ENCODE measurements at regions not wholly inside any gene's neighbourhood (a gene's known extent, or its start where the extent isn't known, plus 50 kb on each side); places are given as distances from the start of the nearest gene placed in this dataset.

DNA sequence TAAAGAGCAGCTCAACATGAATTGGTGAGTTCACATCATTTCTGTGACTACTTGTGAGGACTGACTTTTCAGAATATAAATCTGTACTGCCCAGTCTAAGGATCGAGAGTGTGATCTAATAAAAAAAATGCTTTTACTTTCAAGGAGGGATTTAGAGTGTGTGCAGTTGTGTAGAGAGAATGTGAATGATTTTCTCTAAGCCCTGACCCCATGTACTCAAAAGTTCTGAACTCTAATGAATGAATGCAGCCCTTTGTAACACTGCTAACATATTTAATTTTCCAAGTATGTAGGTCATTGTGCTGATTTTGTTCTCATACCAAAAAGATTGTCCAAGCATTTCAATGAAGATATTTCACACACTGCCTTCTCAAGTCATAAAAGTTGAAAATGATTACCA lies 92.5 kb upstream of the STOX2 start:
- no peak for ATAC-seq
- no peak for DNase-seq (ENCODE audit: extremely low read depth in 1 of 4, low spot score in 3 of 4)
- Histone ChIP-seq H3K27me3 (ENCODE audit: control insufficient read depth in 2 of 2, insufficient read depth in 2 of 2, low read length in 2 of 2) (peaks cover 7 to 8% of the 10 kb centered on the region in 2 experiments; a peak in 4 of 5 replicates), H3K4me1 (replicated peaks in 1 of 2; ENCODE audit: control insufficient read depth in 2 of 2, insufficient read depth in 2 of 2, low read length in 2 of 2) (no peaks in the 10 kb centered on the region), H3K4me2 (ENCODE audit: insufficient read depth, low read length) (no peak overlapping the region), H4K20me1 (replicated peaks; ENCODE audit: control insufficient read depth, insufficient read depth, low read length) (no peaks in the 10 kb centered on the region), H3K9me1 (ENCODE audit: control insufficient read depth, insufficient read depth, low read length) (no peaks in the 10 kb centered on the region), H3K79me2 (ENCODE audit: control insufficient read depth, insufficient read depth, low read length) (no peaks in the 10 kb centered on the region), H3K9ac (ENCODE audit: insufficient read depth in 1 of 2, low read depth in 2 of 2, low read length in 2 of 2) (no peak overlapping the region), H3K27ac (ENCODE audit: extremely low read depth, low read depth, low read length) (no peak overlapping the region), H3K9me3 (replicated peaks; ENCODE audit: control insufficient read depth, insufficient read depth, low read depth, low read length) (no peaks in the 10 kb centered on the region), H2AFZ (ENCODE audit: low read depth, low read length) (no peak overlapping the region), H3K36me3 (ENCODE audit: control insufficient read depth, insufficient read depth, low read length) (no peaks in the 10 kb centered on the region), H3K4me3 (no peak overlapping the region)
- CTCF ChIA-PET (ENCODE audit: low intra/inter-chr PET ratio), result no interaction called here
- intact Hi-C loops (cut with micrococcal nuclease) (no loop called here), in situ Hi-C loops (cut with MboI) (no loop called here)
- no TSS peak for BruUV-seq (replicated peaks)
- 0% methylated on average over 1 of the region's 1 CpG for WGBS (ENCODE audit: insufficient coverage, low coverage, missing lambda C conversion rate)
- TF ChIP-seq, protein P1, sequence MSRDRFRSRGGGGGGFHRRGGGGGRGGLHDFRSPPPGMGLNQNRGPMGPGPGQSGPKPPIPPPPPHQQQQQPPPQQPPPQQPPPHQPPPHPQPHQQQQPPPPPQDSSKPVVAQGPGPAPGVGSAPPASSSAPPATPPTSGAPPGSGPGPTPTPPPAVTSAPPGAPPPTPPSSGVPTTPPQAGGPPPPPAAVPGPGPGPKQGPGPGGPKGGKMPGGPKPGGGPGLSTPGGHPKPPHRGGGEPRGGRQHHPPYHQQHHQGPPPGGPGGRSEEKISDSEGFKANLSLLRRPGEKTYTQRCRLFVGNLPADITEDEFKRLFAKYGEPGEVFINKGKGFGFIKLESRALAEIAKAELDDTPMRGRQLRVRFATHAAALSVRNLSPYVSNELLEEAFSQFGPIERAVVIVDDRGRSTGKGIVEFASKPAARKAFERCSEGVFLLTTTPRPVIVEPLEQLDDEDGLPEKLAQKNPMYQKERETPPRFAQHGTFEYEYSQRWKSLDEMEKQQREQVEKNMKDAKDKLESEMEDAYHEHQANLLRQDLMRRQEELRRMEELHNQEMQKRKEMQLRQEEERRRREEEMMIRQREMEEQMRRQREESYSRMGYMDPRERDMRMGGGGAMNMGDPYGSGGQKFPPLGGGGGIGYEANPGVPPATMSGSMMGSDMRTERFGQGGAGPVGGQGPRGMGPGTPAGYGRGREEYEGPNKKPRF (IDR thresholded peaks at IDR 0.05; ENCODE audit: low read depth, low read length), result no peak
- POLR2A ChIA-PET, result no interaction called here
- FAIRE-seq, result no peak

DNA sequence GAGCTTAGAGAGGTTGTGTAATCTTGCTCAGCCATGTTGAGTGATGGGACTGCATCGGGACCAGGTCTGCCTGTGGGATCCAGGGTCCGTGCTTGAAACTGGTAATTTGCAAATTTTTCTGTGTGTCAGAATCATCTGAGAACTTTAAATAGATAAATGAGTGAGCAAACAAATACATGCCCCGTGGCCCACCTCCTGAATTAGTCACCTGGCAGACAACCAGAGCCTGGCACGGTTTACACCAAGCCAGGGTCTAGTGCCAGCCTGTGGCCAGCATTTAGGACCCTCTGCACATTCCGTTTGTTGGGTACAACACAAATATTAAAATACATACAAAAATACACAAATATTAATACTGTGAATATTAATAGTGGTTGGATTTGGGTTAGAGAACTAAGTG lies 90.6 kb upstream of the STOX2 start:
- H3K79me2 ChIP-seq (ENCODE audit: control insufficient read depth, insufficient read depth, low read length), result no peaks in the 10 kb centered on the region
- DNase-seq (ENCODE audit: extremely low read depth in 1 of 4, low spot score in 3 of 4) (no peak), ATAC-seq (no peak), FAIRE-seq (no peak)
- intact Hi-C loops (cut with micrococcal nuclease), result no loop called here
- no peak overlapping the region for H3K27ac ChIP-seq (ENCODE audit: extremely low read depth, low read depth, low read length)
- no peaks in the 10 kb centered on the region for H3K9me3 ChIP-seq (replicated peaks; ENCODE audit: control insufficient read depth, insufficient read depth, low read depth, low read length)
- H2AFZ ChIP-seq (ENCODE audit: low read depth, low read length), result no peak overlapping the region
- H3K4me3 ChIP-seq, result no peak overlapping the region
- POLR2A ChIA-PET, result no interaction called here
- no peak overlapping the region for H3K9ac ChIP-seq (ENCODE audit: insufficient read depth in 1 of 2, low read depth in 2 of 2, low read length in 2 of 2)
- no peaks in the 10 kb centered on the region for H3K9me1 ChIP-seq (ENCODE audit: control insufficient read depth, insufficient read depth, low read length)
- H3K4me1 ChIP-seq (replicated peaks in 1 of 2; ENCODE audit: control insufficient read depth in 2 of 2, insufficient read depth in 2 of 2, low read length in 2 of 2), result no peaks in the 10 kb centered on the region
- peaks cover 0 to 3% of the 10 kb centered on the region in 2 experiments; a peak in 3 of 5 replicates for H3K27me3 ChIP-seq (ENCODE audit: control insufficient read depth in 2 of 2, insufficient read depth in 2 of 2, low read length in 2 of 2)
- H3K4me2 ChIP-seq (ENCODE audit: insufficient read depth, low read length), result no peak overlapping the region
- no peaks in the 10 kb centered on the region for H4K20me1 ChIP-seq (replicated peaks; ENCODE audit: control insufficient read depth, insufficient read depth, low read length)
- CTCF ChIA-PET (ENCODE audit: low intra/inter-chr PET ratio), result no interaction called here
- no peaks in the 10 kb centered on the region for H3K36me3 ChIP-seq (ENCODE audit: control insufficient read depth, insufficient read depth, low read length)
- 0% methylated on average over 5 of the region's 5 CpGs for WGBS (ENCODE audit: insufficient coverage, low coverage, missing lambda C conversion rate)
- in situ Hi-C loops (cut with MboI), result no loop called here
- BruUV-seq (replicated peaks), result no TSS peak
- TF ChIP-seq, protein P2, sequence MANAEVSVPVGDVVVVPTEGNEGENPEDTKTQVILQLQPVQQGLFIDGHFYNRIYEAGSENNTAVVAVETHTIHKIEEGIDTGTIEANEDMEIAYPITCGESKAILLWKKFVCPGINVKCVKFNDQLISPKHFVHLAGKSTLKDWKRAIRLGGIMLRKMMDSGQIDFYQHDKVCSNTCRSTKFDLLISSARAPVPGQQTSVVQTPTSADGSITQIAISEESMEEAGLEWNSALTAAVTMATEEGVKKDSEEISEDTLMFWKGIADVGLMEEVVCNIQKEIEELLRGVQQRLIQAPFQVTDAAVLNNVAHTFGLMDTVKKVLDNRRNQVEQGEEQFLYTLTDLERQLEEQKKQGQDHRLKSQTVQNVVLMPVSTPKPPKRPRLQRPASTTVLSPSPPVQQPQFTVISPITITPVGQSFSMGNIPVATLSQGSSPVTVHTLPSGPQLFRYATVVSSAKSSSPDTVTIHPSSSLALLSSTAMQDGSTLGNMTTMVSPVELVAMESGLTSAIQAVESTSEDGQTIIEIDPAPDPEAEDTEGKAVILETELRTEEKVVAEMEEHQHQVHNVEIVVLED (CRISPR knock-in tag; IDR thresholded peaks at IDR 0.05), result no peak
- no peak for TF ChIP-seq HDGF (IDR thresholded peaks at IDR 0.05)
- TF ChIP-seq SMC3 (conservative IDR thresholded peaks at IDR 0.05; ENCODE audit: insufficient read depth, low read depth, low read length), result no peak
- TF ChIP-seq, protein P3, sequence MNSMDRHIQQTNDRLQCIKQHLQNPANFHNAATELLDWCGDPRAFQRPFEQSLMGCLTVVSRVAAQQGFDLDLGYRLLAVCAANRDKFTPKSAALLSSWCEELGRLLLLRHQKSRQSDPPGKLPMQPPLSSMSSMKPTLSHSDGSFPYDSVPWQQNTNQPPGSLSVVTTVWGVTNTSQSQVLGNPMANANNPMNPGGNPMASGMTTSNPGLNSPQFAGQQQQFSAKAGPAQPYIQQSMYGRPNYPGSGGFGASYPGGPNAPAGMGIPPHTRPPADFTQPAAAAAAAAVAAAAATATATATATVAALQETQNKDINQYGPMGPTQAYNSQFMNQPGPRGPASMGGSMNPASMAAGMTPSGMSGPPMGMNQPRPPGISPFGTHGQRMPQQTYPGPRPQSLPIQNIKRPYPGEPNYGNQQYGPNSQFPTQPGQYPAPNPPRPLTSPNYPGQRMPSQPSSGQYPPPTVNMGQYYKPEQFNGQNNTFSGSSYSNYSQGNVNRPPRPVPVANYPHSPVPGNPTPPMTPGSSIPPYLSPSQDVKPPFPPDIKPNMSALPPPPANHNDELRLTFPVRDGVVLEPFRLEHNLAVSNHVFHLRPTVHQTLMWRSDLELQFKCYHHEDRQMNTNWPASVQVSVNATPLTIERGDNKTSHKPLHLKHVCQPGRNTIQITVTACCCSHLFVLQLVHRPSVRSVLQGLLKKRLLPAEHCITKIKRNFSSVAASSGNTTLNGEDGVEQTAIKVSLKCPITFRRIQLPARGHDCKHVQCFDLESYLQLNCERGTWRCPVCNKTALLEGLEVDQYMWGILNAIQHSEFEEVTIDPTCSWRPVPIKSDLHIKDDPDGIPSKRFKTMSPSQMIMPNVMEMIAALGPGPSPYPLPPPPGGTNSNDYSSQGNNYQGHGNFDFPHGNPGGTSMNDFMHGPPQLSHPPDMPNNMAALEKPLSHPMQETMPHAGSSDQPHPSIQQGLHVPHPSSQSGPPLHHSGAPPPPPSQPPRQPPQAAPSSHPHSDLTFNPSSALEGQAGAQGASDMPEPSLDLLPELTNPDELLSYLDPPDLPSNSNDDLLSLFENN (IDR thresholded peaks at IDR 0.05; ENCODE audit: low read depth in 2 of 2, low read length in 2 of 2), result no peak
- TF ChIP-seq CHD2 (IDR thresholded peaks at IDR 0.05; ENCODE audit: low read depth, low read length), result no peak
